WTC11 (cell line): ENCODE measurements at regions not wholly inside any gene's neighbourhood (a gene's known extent, or its start where the extent isn't known, plus 50 kb on each side); places are given as distances from the start of the nearest gene placed in this dataset.

ENCODE experiments used
- ATAC-seq: fragments of 200-7000 bp; cut with Tn5 transposase; 2 replicates; pipeline ENCODE4 v1.10.0; 2021; ENCODE audit warnings: mild to moderate bottlenecking, moderate library complexity
- CTCF ChIA-PET: fragments of 300-600 bp; sonication (Branson Sonifier 250); formaldehyde crosslinking; loops from one replicate; lab custom pipeline; 2021; ENCODE audit warnings: antibody characterized with exemption; lab: Charles Lee
- POLR2A ChIA-PET: fragments of 350-600 bp; sonication (Branson Sonifier 250); formaldehyde crosslinking; loops from one replicate; lab custom pipeline; 2021; ENCODE audit warnings: antibody characterized with exemption; lab: Charles Lee
- DNase-seq: peaks from one replicate; pipeline ENCODE4 v3.0.0; 2021; ENCODE audit warnings: low spot score
- H3K27ac Mint-ChIP-seq: 2 replicates; pipeline ENCODE4 v1.8.0; 2021; ENCODE audit warnings: mixed read lengths
- H3K27me3 Mint-ChIP-seq: 2 replicates; pipeline ENCODE4 v1.8.0; 2021; ENCODE audit warnings: low read depth, mild to moderate bottlenecking, moderate library complexity, mixed read lengths
- H3K36me3 Mint-ChIP-seq: 2 replicates; pipeline ENCODE4 v1.8.0; 2021; ENCODE audit warnings: mixed read lengths
- H3K4me1 Mint-ChIP-seq: 2 replicates; pipeline ENCODE4 v1.8.0; 2022; ENCODE audit warnings: mixed read lengths
- H3K4me3 Mint-ChIP-seq: 2 replicates; pipeline ENCODE4 v1.8.0; 2021; ENCODE audit warnings: mild to moderate bottlenecking, moderate library complexity, mixed read lengths
- H3K9me3 Mint-ChIP-seq: 2 replicates; pipeline ENCODE4 v1.8.0; 2021; ENCODE audit warnings: mixed read lengths
- ATF6 ChIP-seq: sonication (generic); formaldehyde crosslinking; IDR thresholded peaks from 2 replicates; pipeline ENCODE4 v1.8.1; 2023; ENCODE audit warnings: mild to moderate bottlenecking, missing genetic modification reagents
- CREM ChIP-seq: sonication (generic); formaldehyde crosslinking; IDR thresholded peaks from 2 replicates; pipeline ENCODE4 v1.8.1; 2022; ENCODE audit warnings: mild to moderate bottlenecking, missing genetic modification reagents, moderate library complexity
- ELF4 ChIP-seq: sonication (generic); formaldehyde crosslinking; IDR thresholded peaks from 2 replicates; pipeline ENCODE4 v1.8.1; 2022; ENCODE audit warnings: low read depth, mild to moderate bottlenecking, moderate library complexity, missing genetic modification reagents
- ETV6 ChIP-seq: sonication (generic); formaldehyde crosslinking; IDR thresholded peaks from 2 replicates; pipeline ENCODE4 v1.8.1; 2022; ENCODE audit warnings: mild to moderate bottlenecking, missing genetic modification reagents
- IRF2 ChIP-seq: sonication (generic); formaldehyde crosslinking; IDR thresholded peaks from 2 replicates; pipeline ENCODE4 v1.8.0; 2022; ENCODE audit warnings: low read depth, missing genetic modification reagents, borderline replicate concordance
- JAZF1 ChIP-seq: fragments of 250-450 bp; sonication (Bioruptor Pico); IDR thresholded peaks from 2 replicates; pipeline ENCODE4 v1.9.0; 2021; ENCODE audit warnings: moderate library complexity, mild to moderate bottlenecking, inconsistent platforms
- JUN ChIP-seq: sonication (generic); formaldehyde crosslinking; IDR thresholded peaks from 2 replicates; pipeline ENCODE4 v1.8.0; 2023; ENCODE audit warnings: mild to moderate bottlenecking, missing genetic modification reagents
- MXD4 ChIP-seq: fragments of 250-450 bp; sonication (Bioruptor Pico); IDR thresholded peaks from 2 replicates; pipeline ENCODE4 v1.8.0; 2021; ENCODE audit warnings: mild to moderate bottlenecking, moderate library complexity, borderline replicate concordance
- NFYB ChIP-seq: sonication (generic); formaldehyde crosslinking; conservative IDR thresholded peaks from 2 replicates; pipeline ENCODE4 v1.8.0; 2022; ENCODE audit warnings: low read depth, missing genetic modification reagents
- NR2C2 ChIP-seq: sonication (generic); formaldehyde crosslinking; IDR thresholded peaks from 2 replicates; pipeline ENCODE4 v1.8.0; 2022; ENCODE audit warnings: mild to moderate bottlenecking, missing genetic modification reagents
- OVOL2 ChIP-seq: fragments of 250-450 bp; sonication (Bioruptor Pico); IDR thresholded peaks from 2 replicates; pipeline ENCODE4 v1.9.0; 2021; ENCODE audit warnings: mild to moderate bottlenecking, borderline replicate concordance
- PREB ChIP-seq: sonication (generic); formaldehyde crosslinking; IDR thresholded peaks from 2 replicates; pipeline ENCODE4 v1.8.1; 2022; ENCODE audit warnings: mild to moderate bottlenecking, missing genetic modification reagents, moderate library complexity, borderline replicate concordance
- PRRX2 ChIP-seq: fragments of 250-450 bp; sonication (Bioruptor Pico); IDR thresholded peaks from 2 replicates; pipeline ENCODE4 v1.8.0; 2021; ENCODE audit warnings: mild to moderate bottlenecking
- STAT6 ChIP-seq: sonication (generic); formaldehyde crosslinking; conservative IDR thresholded peaks from 2 replicates; pipeline ENCODE4 v1.8.1; 2023; ENCODE audit warnings: mild to moderate bottlenecking, low read depth, missing genetic modification reagents, moderate library complexity
- TCF7 ChIP-seq: sonication (generic); formaldehyde crosslinking; IDR thresholded peaks from 2 replicates; pipeline ENCODE4 v1.8.0; 2022; ENCODE audit warnings: mild to moderate bottlenecking, low read depth, missing genetic modification reagents, moderate library complexity
- TP53 ChIP-seq: sonication (generic); formaldehyde crosslinking; IDR thresholded peaks from 2 replicates; pipeline ENCODE4 v1.8.1; 2023; ENCODE audit warnings: mild to moderate bottlenecking, missing genetic modification reagents
- ZNF219 ChIP-seq: sonication (generic); formaldehyde crosslinking; IDR thresholded peaks from 2 replicates; pipeline ENCODE4 v1.8.0; 2023; ENCODE audit warnings: missing genetic modification reagents, mild to moderate bottlenecking, borderline replicate concordance
- ZNF232 ChIP-seq: sonication (generic); formaldehyde crosslinking; IDR thresholded peaks from 2 replicates; pipeline ENCODE4 v1.8.0; 2022; ENCODE audit warnings: mild to moderate bottlenecking, missing genetic modification reagents
- ZNF396 ChIP-seq: fragments of 250-450 bp; sonication (Bioruptor Pico); IDR thresholded peaks from 2 replicates; pipeline ENCODE4 v1.8.0; 2021; ENCODE audit warnings: mild to moderate bottlenecking, moderate library complexity, borderline replicate concordance
- TF ChIP-seq, protein P1 (sequence below): sonication (generic); formaldehyde crosslinking; IDR thresholded peaks from 2 replicates; pipeline ENCODE4 v1.8.0; 2022; ENCODE audit warnings: mild to moderate bottlenecking, missing genetic modification reagents
- TF ChIP-seq, protein P2 (sequence below): sonication (generic); formaldehyde crosslinking; IDR thresholded peaks from 2 replicates; pipeline ENCODE4 v1.8.0; 2022; ENCODE audit warnings: mild to moderate bottlenecking, missing genetic modification reagents
- TF ChIP-seq, protein P3 (sequence below): fragments of 250-450 bp; sonication (Bioruptor Pico); IDR thresholded peaks from 2 replicates; pipeline ENCODE4 v1.9.0; 2021; ENCODE audit warnings: mild to moderate bottlenecking
- TF ChIP-seq, protein P4 (sequence below): fragments of 200-600 bp; IDR thresholded peaks from 2 replicates; pipeline ENCODE4 v1.8.0; 2022; ENCODE audit warnings: antibody characterized with exemption

DNA sequence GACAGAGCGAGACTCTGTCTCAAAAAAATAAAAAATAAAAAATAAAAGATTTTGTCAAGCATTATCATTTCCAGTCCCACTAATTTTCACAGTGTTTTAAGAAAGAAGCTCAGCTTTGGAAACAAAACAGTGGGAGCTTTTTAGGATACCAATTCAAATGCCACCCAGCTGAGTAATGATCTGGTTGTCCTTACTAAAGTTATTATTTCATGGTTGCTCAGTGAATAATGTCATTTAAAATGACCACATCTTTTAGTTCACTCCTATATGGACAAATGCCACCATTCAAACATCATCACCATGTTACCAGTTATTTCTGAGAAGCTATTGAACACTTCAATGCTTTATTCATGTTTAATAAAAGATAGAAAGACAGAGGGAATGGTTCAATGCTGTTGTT, 365.0 kb downstream of the CCER1 start (continued):
- TF ChIP-seq, protein P1, sequence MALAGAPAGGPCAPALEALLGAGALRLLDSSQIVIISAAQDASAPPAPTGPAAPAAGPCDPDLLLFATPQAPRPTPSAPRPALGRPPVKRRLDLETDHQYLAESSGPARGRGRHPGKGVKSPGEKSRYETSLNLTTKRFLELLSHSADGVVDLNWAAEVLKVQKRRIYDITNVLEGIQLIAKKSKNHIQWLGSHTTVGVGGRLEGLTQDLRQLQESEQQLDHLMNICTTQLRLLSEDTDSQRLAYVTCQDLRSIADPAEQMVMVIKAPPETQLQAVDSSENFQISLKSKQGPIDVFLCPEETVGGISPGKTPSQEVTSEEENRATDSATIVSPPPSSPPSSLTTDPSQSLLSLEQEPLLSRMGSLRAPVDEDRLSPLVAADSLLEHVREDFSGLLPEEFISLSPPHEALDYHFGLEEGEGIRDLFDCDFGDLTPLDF (CRISPR knock-in tag) = no peak
- no peak for TF ChIP-seq ZNF396 (CRISPR knock-in tag)
- no peak for TF ChIP-seq IRF2 (CRISPR knock-in tag)
- no peak for TF ChIP-seq JAZF1 (CRISPR knock-in tag)
- TF ChIP-seq ATF6 = no peak
- TF ChIP-seq PRRX2 (CRISPR knock-in tag) = no peak

DNA sequence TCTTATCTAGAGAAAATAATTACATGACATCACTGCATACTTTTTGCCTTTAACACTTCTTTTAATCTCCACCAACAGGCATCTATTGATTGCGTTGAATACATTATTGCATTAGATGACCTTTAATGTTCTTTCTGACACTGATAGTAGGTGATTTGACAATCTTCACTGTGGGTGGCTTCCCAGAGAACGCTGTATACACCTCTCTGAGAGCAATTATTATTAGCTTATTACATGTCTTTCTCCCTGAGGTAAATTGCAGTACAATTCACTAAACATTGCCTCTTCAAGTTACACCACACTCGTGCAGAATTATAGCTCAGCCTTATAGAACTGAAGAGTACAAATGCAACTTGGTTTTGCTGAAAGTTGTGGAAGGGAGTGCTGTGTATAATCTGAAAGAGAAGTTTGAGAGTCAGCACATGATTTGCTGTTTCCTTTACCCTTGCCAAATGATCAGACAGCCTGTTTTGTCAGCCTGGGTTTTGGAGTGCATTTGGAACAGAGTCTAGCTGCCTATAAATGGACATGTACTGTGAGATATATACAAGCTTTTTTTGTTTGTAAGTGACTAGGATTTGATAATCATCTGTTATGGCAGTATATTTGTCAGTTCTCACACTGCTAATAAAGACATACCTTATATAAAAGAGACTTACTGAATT, 369.2 kb downstream of the CCER1 start:
- CTCF ChIA-PET = no interaction called here
- Mint-ChIP-seq H3K27ac (no peak overlapping the region), H3K36me3 (no peaks in the 10 kb centered on the region), H3K27me3 (no peaks in the 10 kb centered on the region), H3K4me1 (no peaks in the 10 kb centered on the region), H3K4me3 (no peak overlapping the region), H3K9me3 (peaks cover 7% of the 10 kb centered on the region)
- ATAC-seq = no peak
- DNase-seq = no peak
- TF ChIP-seq, protein P2, sequence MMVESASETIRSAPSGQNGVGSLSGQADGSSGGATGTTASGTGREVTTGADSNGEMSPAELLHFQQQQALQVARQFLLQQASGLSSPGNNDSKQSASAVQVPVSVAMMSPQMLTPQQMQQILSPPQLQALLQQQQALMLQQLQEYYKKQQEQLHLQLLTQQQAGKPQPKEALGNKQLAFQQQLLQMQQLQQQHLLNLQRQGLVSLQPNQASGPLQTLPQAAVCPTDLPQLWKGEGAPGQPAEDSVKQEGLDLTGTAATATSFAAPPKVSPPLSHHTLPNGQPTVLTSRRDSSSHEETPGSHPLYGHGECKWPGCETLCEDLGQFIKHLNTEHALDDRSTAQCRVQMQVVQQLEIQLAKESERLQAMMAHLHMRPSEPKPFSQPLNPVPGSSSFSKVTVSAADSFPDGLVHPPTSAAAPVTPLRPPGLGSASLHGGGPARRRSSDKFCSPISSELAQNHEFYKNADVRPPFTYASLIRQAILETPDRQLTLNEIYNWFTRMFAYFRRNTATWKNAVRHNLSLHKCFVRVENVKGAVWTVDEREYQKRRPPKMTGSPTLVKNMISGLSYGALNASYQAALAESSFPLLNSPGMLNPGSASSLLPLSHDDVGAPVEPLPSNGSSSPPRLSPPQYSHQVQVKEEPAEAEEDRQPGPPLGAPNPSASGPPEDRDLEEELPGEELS (CRISPR knock-in tag) = no peak
- TF ChIP-seq NFYB (no peak), NR2C2 (CRISPR knock-in tag) (no peak), JAZF1 (CRISPR knock-in tag) (no peak), ETV6 (CRISPR knock-in tag) (no peak), PRRX2 (CRISPR knock-in tag) (no peak), ZNF232 (CRISPR knock-in tag) (no peak), TCF7 (CRISPR knock-in tag) (no peak), STAT6 (CRISPR knock-in tag) (no peak), ZNF219 (CRISPR knock-in tag) (no peak), TP53 (CRISPR knock-in tag) (no peak), PREB (no peak), OVOL2 (CRISPR knock-in tag) (no peak), MXD4 (CRISPR knock-in tag) (no peak), ELF4 (no peak), CREM (CRISPR knock-in tag) (no peak), JUN (CRISPR knock-in tag) (no peak)
- TF ChIP-seq, protein P3, sequence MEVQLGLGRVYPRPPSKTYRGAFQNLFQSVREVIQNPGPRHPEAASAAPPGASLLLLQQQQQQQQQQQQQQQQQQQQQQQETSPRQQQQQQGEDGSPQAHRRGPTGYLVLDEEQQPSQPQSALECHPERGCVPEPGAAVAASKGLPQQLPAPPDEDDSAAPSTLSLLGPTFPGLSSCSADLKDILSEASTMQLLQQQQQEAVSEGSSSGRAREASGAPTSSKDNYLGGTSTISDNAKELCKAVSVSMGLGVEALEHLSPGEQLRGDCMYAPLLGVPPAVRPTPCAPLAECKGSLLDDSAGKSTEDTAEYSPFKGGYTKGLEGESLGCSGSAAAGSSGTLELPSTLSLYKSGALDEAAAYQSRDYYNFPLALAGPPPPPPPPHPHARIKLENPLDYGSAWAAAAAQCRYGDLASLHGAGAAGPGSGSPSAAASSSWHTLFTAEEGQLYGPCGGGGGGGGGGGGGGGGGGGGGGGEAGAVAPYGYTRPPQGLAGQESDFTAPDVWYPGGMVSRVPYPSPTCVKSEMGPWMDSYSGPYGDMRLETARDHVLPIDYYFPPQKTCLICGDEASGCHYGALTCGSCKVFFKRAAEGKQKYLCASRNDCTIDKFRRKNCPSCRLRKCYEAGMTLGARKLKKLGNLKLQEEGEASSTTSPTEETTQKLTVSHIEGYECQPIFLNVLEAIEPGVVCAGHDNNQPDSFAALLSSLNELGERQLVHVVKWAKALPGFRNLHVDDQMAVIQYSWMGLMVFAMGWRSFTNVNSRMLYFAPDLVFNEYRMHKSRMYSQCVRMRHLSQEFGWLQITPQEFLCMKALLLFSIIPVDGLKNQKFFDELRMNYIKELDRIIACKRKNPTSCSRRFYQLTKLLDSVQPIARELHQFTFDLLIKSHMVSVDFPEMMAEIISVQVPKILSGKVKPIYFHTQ (CRISPR knock-in tag) = no peak
- TF ChIP-seq, protein P4, sequence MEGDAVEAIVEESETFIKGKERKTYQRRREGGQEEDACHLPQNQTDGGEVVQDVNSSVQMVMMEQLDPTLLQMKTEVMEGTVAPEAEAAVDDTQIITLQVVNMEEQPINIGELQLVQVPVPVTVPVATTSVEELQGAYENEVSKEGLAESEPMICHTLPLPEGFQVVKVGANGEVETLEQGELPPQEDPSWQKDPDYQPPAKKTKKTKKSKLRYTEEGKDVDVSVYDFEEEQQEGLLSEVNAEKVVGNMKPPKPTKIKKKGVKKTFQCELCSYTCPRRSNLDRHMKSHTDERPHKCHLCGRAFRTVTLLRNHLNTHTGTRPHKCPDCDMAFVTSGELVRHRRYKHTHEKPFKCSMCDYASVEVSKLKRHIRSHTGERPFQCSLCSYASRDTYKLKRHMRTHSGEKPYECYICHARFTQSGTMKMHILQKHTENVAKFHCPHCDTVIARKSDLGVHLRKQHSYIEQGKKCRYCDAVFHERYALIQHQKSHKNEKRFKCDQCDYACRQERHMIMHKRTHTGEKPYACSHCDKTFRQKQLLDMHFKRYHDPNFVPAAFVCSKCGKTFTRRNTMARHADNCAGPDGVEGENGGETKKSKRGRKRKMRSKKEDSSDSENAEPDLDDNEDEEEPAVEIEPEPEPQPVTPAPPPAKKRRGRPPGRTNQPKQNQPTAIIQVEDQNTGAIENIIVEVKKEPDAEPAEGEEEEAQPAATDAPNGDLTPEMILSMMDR = no peak
- POLR2A ChIA-PET = no interaction called here
